ENCODE measurements at regions not wholly inside any gene's neighbourhood (a gene's known extent, or its start where the extent isn't known, plus 50 kb on each side); places are given as distances from the start of the nearest gene placed in this dataset.

GRCh38 chr13:85626603-85627002, 172.6 kb downstream of the SLITRK6 start:
- intact Hi-C loops (cut with DNase I): no loop called here
- DNase-seq (ENCODE audit: missing footprints) (no peak), ATAC-seq (no peak)

GRCh38 chr13:85619321-85619720, 179.9 kb downstream of the SLITRK6 start:
- DNase-seq (ENCODE audit: missing footprints): no peak

GRCh38 chr13:85618521-85618920, 180.7 kb downstream of the SLITRK6 start:
- no peak for ATAC-seq
- intact Hi-C loops (cut with DNase I): no loop called here
- no peak for DNase-seq (ENCODE audit: missing footprints)

More at GRCh38 chr13:85619321-85619720, 179.9 kb downstream of the SLITRK6 start:
- intact Hi-C loops (cut with DNase I): no loop called here
- ATAC-seq: no peak

- intact Hi-C loops (cut with DNase I): no loop called here
- no peak for ATAC-seq
These were observed 182.9 kb downstream of the SLITRK6 start for GRCh38 chr13:85616275-85616674.

GRCh38 chr13:85615031-85615430, 184.2 kb downstream of the SLITRK6 start:
- ATAC-seq (no peak), DNase-seq (ENCODE audit: missing footprints) (no peak)
- intact Hi-C loops (cut with DNase I): no loop called here

More at GRCh38 chr13:85616275-85616674, 182.9 kb downstream of the SLITRK6 start:
- DNase-seq (ENCODE audit: missing footprints): no peak

GRCh38 chr13:85610024-85610423, 189.2 kb downstream of the SLITRK6 start:
- ATAC-seq (no peak), DNase-seq (ENCODE audit: missing footprints) (no peak)
- intact Hi-C loops (cut with DNase I): no loop called here

- ATAC-seq: no peak
- no peak for DNase-seq (ENCODE audit: missing footprints)
These were observed 190.9 kb downstream of the SLITRK6 start for GRCh38 chr13:85608255-85608829.

GRCh38 chr13:85603735-85604134, 195.5 kb downstream of the SLITRK6 start:
- ATAC-seq: no peak

More at GRCh38 chr13:85608255-85608829, 190.9 kb downstream of the SLITRK6 start:
- intact Hi-C loops (cut with DNase I): no loop called here

GRCh38 chr13:85601526-85601925, 197.7 kb downstream of the SLITRK6 start:
- intact Hi-C loops (cut with DNase I): no loop called here
- no peak for ATAC-seq
- DNase-seq (ENCODE audit: missing footprints): no peak

More at GRCh38 chr13:85603735-85604134, 195.5 kb downstream of the SLITRK6 start:
- intact Hi-C loops (cut with DNase I): no loop called here
- no peak for DNase-seq (ENCODE audit: missing footprints)

- DNase-seq (ENCODE audit: missing footprints) (no peak), ATAC-seq (no peak)
- intact Hi-C loops (cut with DNase I): no loop called here
These were observed 201.3 kb downstream of the SLITRK6 start for GRCh38 chr13:85597790-85598500.

- DNase-seq (ENCODE audit: missing footprints) (no peak), ATAC-seq (no peak)
- intact Hi-C loops (cut with DNase I): no loop called here
These were observed 207.0 kb downstream of the SLITRK6 start for GRCh38 chr13:85592211-85592610.

- no peak for ATAC-seq
- DNase-seq (ENCODE audit: missing footprints): no peak
- intact Hi-C loops (cut with DNase I): no loop called here
These were observed 208.8 kb downstream of the SLITRK6 start for GRCh38 chr13:85590231-85590931.

GRCh38 chr13:85589021-85589420, 210.2 kb downstream of the SLITRK6 start:
- DNase-seq (ENCODE audit: missing footprints): no peak
- intact Hi-C loops (cut with DNase I): no loop called here
- no peak for ATAC-seq

GRCh38 chr13:85588359-85588758, 210.9 kb downstream of the SLITRK6 start:
- no peak for ATAC-seq
- intact Hi-C loops (cut with DNase I): no loop called here
- DNase-seq (ENCODE audit: missing footprints): no peak

GRCh38 chr13:85586856-85587255, 212.4 kb downstream of the SLITRK6 start:
- DNase-seq (ENCODE audit: missing footprints) (no peak), ATAC-seq (no peak)

GRCh38 chr13:85586422-85586831, 212.8 kb downstream of the SLITRK6 start:
- no peak for ATAC-seq
- intact Hi-C loops (cut with DNase I): no loop called here

More at GRCh38 chr13:85586856-85587255, 212.4 kb downstream of the SLITRK6 start:
- intact Hi-C loops (cut with DNase I): no loop called here

GRCh38 chr13:85582890-85583289, 216.3 kb downstream of the SLITRK6 start:
- DNase-seq (ENCODE audit: missing footprints): no peak
- intact Hi-C loops (cut with DNase I): no loop called here
- ATAC-seq: no peak

More at GRCh38 chr13:85586422-85586831, 212.8 kb downstream of the SLITRK6 start:
- no peak for DNase-seq (ENCODE audit: missing footprints)

GRCh38 chr13:85575110-85575509, 224.1 kb downstream of the SLITRK6 start:
- ATAC-seq (no peak), DNase-seq (ENCODE audit: missing footprints) (no peak)

GRCh38 chr13:85567909-85568308, 231.3 kb downstream of the SLITRK6 start:
- ATAC-seq (no peak), DNase-seq (ENCODE audit: missing footprints) (no peak)
- intact Hi-C loops (cut with DNase I): no loop called here

More at GRCh38 chr13:85575110-85575509, 224.1 kb downstream of the SLITRK6 start:
- intact Hi-C loops (cut with DNase I): no loop called here

- intact Hi-C loops (cut with DNase I): no loop called here
- DNase-seq (ENCODE audit: missing footprints): no peak
- no peak for ATAC-seq
These were observed 233.6 kb downstream of the SLITRK6 start for GRCh38 chr13:85565652-85566051.

All from Right ventricle myocardium inferior (tissue), 1 donor.